Naive thymus-derived CD4-positive, alpha-beta T cell (primary cell): ENCODE measurements at regions not wholly inside any gene's neighbourhood (a gene's known extent, or its start where the extent isn't known, plus 50 kb on each side); places are given as distances from the start of the nearest gene placed in this dataset.
"Not testable (repeated sequence)": the region's sequence is repeated elsewhere in the genome, so short reads cannot be mapped to it uniquely, and the experiment has no call there.

Source experiments
- ATAC-seq: fragments of 150-1000 bp; cut with Tn5 transposase; 2 replicates; pipeline ENCODE4 v1.10.0; 2021; ENCODE audit warnings: mild to moderate bottlenecking, moderate library complexity
- CTCF ChIA-PET: fragments of 350-600 bp; sonication (Branson Sonifier 250); formaldehyde crosslinking; loops from one replicate; lab custom pipeline; 2021; ENCODE audit warnings: antibody characterized with exemption; lab: Charles Lee
- POLR2A ChIA-PET: fragments of 350-600 bp; sonication (Branson Sonifier 250); formaldehyde crosslinking; loops from one replicate; lab custom pipeline; 2021; ENCODE audit warnings: antibody characterized with exemption, inconsistent platforms; lab: Charles Lee
- DNase-seq, 9 donors: peaks; one replicate each; pipeline versions ENCODE4 v3.0.0 to v3.0.0-alpha.2; 2020 to 2022; ENCODE audit warnings: mixed read lengths in 1 of 9
- H3K27ac ChIP-seq: one replicate; pipeline ENCODE4 v1.7.0; 2013; ENCODE audit warnings: mild to moderate bottlenecking, low read depth, low read length, moderate library complexity
- H3K27me3 ChIP-seq, 2 donors: one replicate each; pipeline ENCODE4 v1.7.0; 2013; ENCODE audit warnings: low read length in 2 of 2, mild to moderate bottlenecking in 2 of 2, moderate library complexity in 2 of 2; ENCODE audit not compliant: control insufficient read depth in 2 of 2, insufficient read depth in 2 of 2
- H3K36me3 ChIP-seq, 3 experiments: 1 replicate in 2 of 3; 2 replicates in 1 of 3; pipeline ENCODE4 v1.7.0; 2013; ENCODE audit warnings: low read length in 3 of 3, mild to moderate bottlenecking in 3 of 3, moderate library complexity in 1 of 3; ENCODE audit not compliant: insufficient read depth in 3 of 3, control insufficient read depth in 2 of 3
- H3K4me1 ChIP-seq, 2 donors: one replicate each; pipeline ENCODE4 v1.7.0; 2013; ENCODE audit warnings: low read length in 2 of 2, mild to moderate bottlenecking in 2 of 2, moderate library complexity in 1 of 2; ENCODE audit not compliant: control insufficient read depth in 2 of 2, insufficient read depth in 2 of 2
- H3K4me3 ChIP-seq: 2 replicates; pipeline ENCODE4 v1.7.0; 2013; ENCODE audit warnings: mild to moderate bottlenecking, low read length
- H3K9me3 ChIP-seq, 3 experiments: 1 replicate in 2 of 3; 2 replicates in 1 of 3; pipeline ENCODE4 v1.7.0; 2013; ENCODE audit warnings: low read length in 3 of 3; ENCODE audit not compliant: control insufficient read depth in 2 of 3
- H3K27ac Mint-ChIP-seq, 9 donors: one replicate each; pipeline ENCODE4 v1.8.0; 2020 to 2022; ENCODE audit warnings: mixed read lengths in 9 of 9, mild to moderate bottlenecking in 8 of 9, moderate library complexity in 5 of 9, inconsistent platforms in 2 of 9
- H3K27me3 Mint-ChIP-seq, 5 donors: one replicate each; pipeline ENCODE4 v1.8.0; 2021 to 2022; ENCODE audit warnings: mixed read lengths in 5 of 5, mild to moderate bottlenecking in 1 of 5
- H3K36me3 Mint-ChIP-seq, 5 donors: one replicate each; pipeline ENCODE4 v1.8.0; 2020 to 2022; ENCODE audit warnings: mixed read lengths in 5 of 5, mild to moderate bottlenecking in 3 of 5, inconsistent platforms in 1 of 5
- H3K4me1 Mint-ChIP-seq, 7 donors: one replicate each; pipeline ENCODE4 v1.8.0; 2020 to 2022; ENCODE audit warnings: mixed read lengths in 7 of 7, mild to moderate bottlenecking in 3 of 7, inconsistent platforms in 1 of 7
- H3K4me3 Mint-ChIP-seq, 10 donors: one replicate each; pipeline ENCODE4 v1.8.0; 2020 to 2022; ENCODE audit warnings: mild to moderate bottlenecking in 10 of 10, mixed read lengths in 10 of 10, moderate library complexity in 6 of 10, inconsistent platforms in 2 of 10
- H3K9me3 Mint-ChIP-seq, 11 donors: one replicate each; pipeline ENCODE4 v1.8.0; 2020 to 2022; ENCODE audit warnings: mixed read lengths in 11 of 11, mild to moderate bottlenecking in 4 of 11, inconsistent platforms in 1 of 11, moderate library complexity in 1 of 11
- intact Hi-C, 2 donors: fragments of 100-400 bp; cut with micrococcal nuclease; formaldehyde crosslinking; loops; one replicate each; pipeline ENCODE4 v1.15.1; 2023

- CTCF ChIA-PET = no interaction called here
Measured at GRCh38 chr5:154676508-154676907, 78.7 kb upstream of the LARP1 start.

GRCh38 chr5:154674029-154674428 is 81.1 kb upstream of the LARP1 start:
- H3K4me1 Mint-ChIP-seq = no peaks in the 10 kb centered on the region
- Histone ChIP-seq H3K27me3 (no peaks in the 10 kb centered on the region), H3K4me3 (no peak overlapping the region), H3K36me3 (no peaks in the 10 kb centered on the region), H3K9me3 (no peaks in the 10 kb centered on the region), H3K27ac (no peak overlapping the region), H3K4me1 (no peaks in the 10 kb centered on the region)
- POLR2A ChIA-PET = interaction anchor here (0.9 kb wide), 1 partner anchor 140 kb away, joined by 3 read pairs; no protein-coding TSS in a partner anchor
- H3K4me3 Mint-ChIP-seq = no peak overlapping the region
- H3K27me3 Mint-ChIP-seq = no peaks in the 10 kb centered on the region
- ATAC-seq = no peak
- H3K9me3 Mint-ChIP-seq = peaks cover 0 to 3% (median 0%) of the 10 kb centered on the region in 11 donors
- DNase-seq = no peak
- H3K27ac Mint-ChIP-seq = no peak overlapping the region
- intact Hi-C loops = no loop called here
- H3K36me3 Mint-ChIP-seq = no peaks in the 10 kb centered on the region
- CTCF ChIA-PET = no interaction called here

More at GRCh38 chr5:154676508-154676907, 78.7 kb upstream of the LARP1 start:
- H3K27me3 ChIP-seq = no peaks in the 10 kb centered on the region
- no peaks in the 10 kb centered on the region for H3K9me3 ChIP-seq
- no peak overlapping the region for H3K27ac Mint-ChIP-seq
- no peaks in the 10 kb centered on the region for H3K4me1 Mint-ChIP-seq
- H3K4me1 ChIP-seq = no peaks in the 10 kb centered on the region
- ATAC-seq (no peak), DNase-seq (no peak)
- H3K27me3 Mint-ChIP-seq = peaks cover 0 to 5% (median 0%) of the 10 kb centered on the region in 5 donors
- POLR2A ChIA-PET = no interaction called here
- peaks cover 0 to 3% (median 0%) of the 10 kb centered on the region in 11 donors for H3K9me3 Mint-ChIP-seq
- H3K27ac ChIP-seq = no peak overlapping the region
- no peaks in the 10 kb centered on the region for H3K36me3 Mint-ChIP-seq
- intact Hi-C loops = no loop called here
- no peaks in the 10 kb centered on the region for H3K36me3 ChIP-seq
- no peak overlapping the region for H3K4me3 Mint-ChIP-seq
- no peak overlapping the region for H3K4me3 ChIP-seq

- H3K9me3 ChIP-seq = no peaks in the 10 kb centered on the region
- ChIA-PET CTCF (no interaction called here), POLR2A (interaction anchor here (0.9 kb wide), 1 partner anchor 141 kb away, joined by 3 read pairs; no protein-coding TSS in a partner anchor)
Measured at GRCh38 chr5:154673506-154673905, 81.7 kb upstream of the LARP1 start.

DNA sequence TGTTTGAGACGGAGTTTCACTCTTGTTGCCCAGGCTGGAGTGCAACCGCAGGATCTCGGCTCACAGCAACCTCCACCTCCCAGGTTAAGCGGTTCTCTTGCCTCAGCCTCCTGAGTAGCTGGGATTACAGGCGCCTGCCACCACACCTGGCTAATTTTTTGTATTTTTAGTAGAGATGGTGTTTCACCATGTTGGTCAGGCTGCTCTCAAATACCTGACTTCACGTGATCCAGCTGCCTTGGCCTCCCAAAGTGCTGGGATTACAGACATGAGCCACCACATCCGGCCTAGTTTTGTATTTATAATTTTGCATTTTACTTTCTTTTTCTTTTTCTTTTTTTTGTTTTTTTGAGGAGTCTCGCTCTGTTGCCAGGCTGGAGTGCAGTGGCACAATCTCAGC is 85.3 kb upstream of the LARP1 start:
- CTCF ChIA-PET, intact Hi-C loops, H3K27me3 ChIP-seq, H3K4me1 ChIP-seq, H3K4me3 Mint-ChIP-seq, H3K4me3 ChIP-seq, H3K27ac Mint-ChIP-seq, ATAC-seq, DNase-seq, H3K36me3 ChIP-seq, H3K27ac ChIP-seq, H3K27me3 Mint-ChIP-seq, H3K4me1 Mint-ChIP-seq, POLR2A ChIA-PET: not testable (repeated sequence)
- Mint-ChIP-seq H3K36me3 (peaks cover under 1 to 12% (median 9%) of the 10 kb centered on the region in 5 donors), H3K9me3 (peaks cover 6 to 22% (median 13%) of the 10 kb centered on the region in 11 donors)
- H3K9me3 ChIP-seq = peaks cover 0 to 11% (median 0%) of the 10 kb centered on the region in 3 experiments

More at GRCh38 chr5:154673506-154673905, 81.7 kb upstream of the LARP1 start:
- peaks cover 0 to 5% (median 4%) of the 10 kb centered on the region in 5 donors for H3K36me3 Mint-ChIP-seq
- H3K9me3 Mint-ChIP-seq = peaks cover 0 to 8% (median 4%) of the 10 kb centered on the region in 11 donors
- H3K27ac Mint-ChIP-seq = no peak overlapping the region
- ATAC-seq (no peak), DNase-seq (no peak)
- no peaks in the 10 kb centered on the region for H3K4me1 Mint-ChIP-seq
- H3K4me3 Mint-ChIP-seq = no peak overlapping the region
- intact Hi-C loops = no loop called here
- Histone ChIP-seq H3K27me3 (no peaks in the 10 kb centered on the region), H3K4me3 (no peak overlapping the region), H3K27ac (no peak overlapping the region), H3K36me3 (no peaks in the 10 kb centered on the region), H3K4me1 (no peaks in the 10 kb centered on the region)
- H3K27me3 Mint-ChIP-seq = no peaks in the 10 kb centered on the region

DNA sequence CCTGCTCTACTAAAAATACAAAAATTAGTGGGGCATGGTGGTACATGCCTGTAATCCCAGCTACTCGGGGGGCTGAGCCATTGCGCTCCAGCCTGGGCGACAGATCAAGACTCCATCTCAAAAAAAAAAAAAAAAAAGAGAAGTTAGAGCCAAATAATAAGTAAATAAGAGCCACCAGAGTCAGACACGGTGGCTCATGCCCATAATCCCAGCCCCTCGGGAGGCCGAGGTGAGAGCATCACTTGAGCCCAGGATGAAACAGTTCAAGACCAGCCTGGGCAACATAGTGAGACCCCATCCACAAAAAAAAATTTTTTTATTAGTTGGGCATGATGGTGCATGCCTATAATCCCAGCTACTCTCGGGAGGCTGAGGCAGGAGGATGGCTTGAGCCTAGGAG is 85.8 kb upstream of the LARP1 start:
- peaks cover 8 to 27% (median 18%) of the 10 kb centered on the region in 11 donors for H3K9me3 Mint-ChIP-seq
- ATAC-seq = no peak
- Histone ChIP-seq H3K27me3 (no peaks in the 10 kb centered on the region), H3K4me3 (no peak overlapping the region), H3K36me3 (no peaks in the 10 kb centered on the region), H3K9me3 (peaks cover 0 to 16% (median 0%) of the 10 kb centered on the region in 3 experiments), H3K27ac (no peak overlapping the region), H3K4me1 (no peaks in the 10 kb centered on the region)
- ChIA-PET POLR2A (interaction anchor here (1.2 kb wide), 1 partner anchor 13 kb away, joined by 3 read pairs; no protein-coding TSS in a partner anchor), CTCF (interaction anchor here (0.7 kb wide), 1 partner anchor 248 kb away, joined by 3 read pairs; no protein-coding TSS in a partner anchor)
- peaks cover 2 to 15% (median 12%) of the 10 kb centered on the region in 5 donors for H3K36me3 Mint-ChIP-seq
- no peaks in the 10 kb centered on the region for H3K4me1 Mint-ChIP-seq
- no peak for DNase-seq
- no peak overlapping the region for H3K27ac Mint-ChIP-seq
- H3K4me3 Mint-ChIP-seq = no peak overlapping the region
- H3K27me3 Mint-ChIP-seq = no peaks in the 10 kb centered on the region
- intact Hi-C loops = no loop called here

DNA sequence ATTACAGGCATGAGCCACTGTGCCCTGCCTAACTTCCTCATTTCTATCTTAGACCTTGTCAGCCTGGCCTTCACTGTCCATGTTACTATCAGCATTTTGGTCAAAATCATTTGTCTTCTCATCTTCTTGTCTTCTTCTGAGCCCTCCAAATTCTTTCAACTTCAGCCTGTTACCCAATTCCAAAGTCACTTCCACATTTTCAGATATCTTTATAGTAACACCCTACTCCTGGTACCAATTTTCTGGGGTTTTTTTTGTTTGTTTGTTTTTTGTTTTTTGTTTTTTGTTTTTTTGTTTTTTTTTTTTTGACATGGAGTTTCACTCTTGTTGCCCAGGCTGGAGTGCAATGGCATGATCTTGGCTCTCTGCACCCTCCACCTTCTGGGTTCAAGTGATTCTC is 90.3 kb upstream of the LARP1 start:
- H3K36me3 ChIP-seq = no peaks in the 10 kb centered on the region
- no peaks in the 10 kb centered on the region for H3K4me1 Mint-ChIP-seq
- H3K4me3 ChIP-seq = no peak overlapping the region
- intact Hi-C loops = no loop called here
- H3K9me3 Mint-ChIP-seq = peaks cover 8 to 37% (median 22%) of the 10 kb centered on the region in 11 donors
- no peak overlapping the region for H3K4me3 Mint-ChIP-seq
- DNase-seq (no peak), ATAC-seq (no peak)
- H3K27ac Mint-ChIP-seq = no peak overlapping the region
- H3K27ac ChIP-seq = no peak overlapping the region
- ChIA-PET CTCF (no interaction called here), POLR2A (no interaction called here)
- peaks cover 0 to 25% (median 0%) of the 10 kb centered on the region in 3 experiments for H3K9me3 ChIP-seq
- peaks cover 0 to 3% (median 0%) of the 10 kb centered on the region in 5 donors for H3K27me3 Mint-ChIP-seq
- H3K4me1 ChIP-seq = no peaks in the 10 kb centered on the region
- no peaks in the 10 kb centered on the region for H3K27me3 ChIP-seq
- H3K36me3 Mint-ChIP-seq = peaks cover 2 to 18% (median 12%) of the 10 kb centered on the region in 5 donors

DNA sequence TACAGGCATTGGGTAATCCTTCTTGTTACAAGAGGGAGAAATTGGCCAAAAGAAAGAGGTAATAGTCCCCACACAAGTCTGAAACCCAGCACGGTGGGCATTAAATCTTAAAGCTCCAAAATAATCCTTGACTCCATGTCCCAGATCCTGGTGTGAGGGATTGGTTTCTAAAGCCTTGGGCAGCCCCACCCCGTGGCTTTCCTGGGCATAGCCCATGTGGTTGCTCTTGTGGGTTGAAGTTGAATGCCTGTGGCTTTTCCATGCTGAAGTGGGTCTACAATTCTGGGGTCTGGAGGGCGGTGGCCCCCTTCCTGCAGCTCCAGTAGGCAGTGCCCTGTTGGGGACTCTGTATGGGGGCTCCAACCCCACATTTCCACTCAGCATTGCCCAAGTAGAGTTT is 91.8 kb upstream of the LARP1 start:
- Mint-ChIP-seq H3K27ac (no peak overlapping the region), H3K9me3 (peaks cover 3 to 33% (median 19%) of the 10 kb centered on the region in 11 donors), H3K36me3 (peaks cover 0 to 13% (median 7%) of the 10 kb centered on the region in 5 donors), H3K4me3 (no peak overlapping the region), H3K4me1 (no peaks in the 10 kb centered on the region), H3K27me3 (peaks cover 0 to 3% (median 0%) of the 10 kb centered on the region in 5 donors)
- Histone ChIP-seq H3K9me3 (peaks cover 0 to 25% (median 0%) of the 10 kb centered on the region in 3 experiments), H3K4me1 (no peaks in the 10 kb centered on the region), H3K36me3 (no peaks in the 10 kb centered on the region), H3K27ac (no peak overlapping the region), H3K27me3 (no peaks in the 10 kb centered on the region), H3K4me3 (no peak overlapping the region)
- DNase-seq = no peak
- ChIA-PET CTCF (no interaction called here), POLR2A (no interaction called here)
- intact Hi-C loops = no loop called here
- ATAC-seq = no peak
